ENCODE measurements at regions not wholly inside any gene's neighbourhood (a gene's known extent, or its start where the extent isn't known, plus 50 kb on each side); places are given as distances from the start of the nearest gene placed in this dataset.
"Not testable (repeated sequence)": the region's sequence is repeated elsewhere in the genome, so short reads cannot be mapped to it uniquely, and the experiment has no call there.

DNA sequence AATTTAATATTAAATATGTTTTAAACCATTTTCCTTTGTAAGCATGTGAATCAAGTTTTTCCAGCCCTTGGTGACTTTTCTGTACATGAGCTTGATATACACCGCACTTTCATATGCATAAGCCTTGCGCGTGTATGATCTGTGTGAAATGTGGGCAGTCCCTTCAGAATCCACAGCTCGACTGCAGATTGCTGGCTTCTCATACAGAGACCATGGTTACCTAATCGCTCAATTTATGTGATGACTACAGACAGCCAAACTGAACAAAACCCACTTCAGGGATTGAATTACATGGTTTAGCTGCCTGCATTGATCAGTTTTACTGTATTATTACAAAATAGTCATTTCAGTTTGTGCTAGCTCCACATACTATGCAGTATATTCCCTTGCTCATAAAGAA, 212.3 kb upstream of the NECTIN3 start:
- DNase-seq, result no peak

- DNase-seq, result no peak
Observed at GRCh38 chr3:110859993-110860392, 211.6 kb upstream of the NECTIN3 start.

DNA sequence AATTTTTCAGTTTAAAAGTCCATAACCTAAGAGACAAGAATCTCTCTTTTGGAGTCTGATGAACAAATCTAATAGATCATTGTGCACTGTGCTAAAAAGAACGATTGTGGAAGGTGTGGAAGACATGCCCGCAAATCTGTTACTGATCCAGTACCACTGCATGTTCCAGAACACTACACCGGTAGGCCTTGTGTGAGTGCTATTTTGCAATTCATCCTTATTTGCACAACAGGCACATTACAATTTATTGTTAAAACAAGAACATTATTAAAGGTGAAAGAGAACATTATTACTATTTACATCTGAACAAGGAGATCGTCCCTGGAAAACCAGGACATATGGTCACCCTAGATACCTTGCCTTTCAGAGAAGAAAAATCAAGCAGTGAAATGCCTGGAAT, 205.7 kb upstream of the NECTIN3 start:
- DNase-seq, result no peak

DNA sequence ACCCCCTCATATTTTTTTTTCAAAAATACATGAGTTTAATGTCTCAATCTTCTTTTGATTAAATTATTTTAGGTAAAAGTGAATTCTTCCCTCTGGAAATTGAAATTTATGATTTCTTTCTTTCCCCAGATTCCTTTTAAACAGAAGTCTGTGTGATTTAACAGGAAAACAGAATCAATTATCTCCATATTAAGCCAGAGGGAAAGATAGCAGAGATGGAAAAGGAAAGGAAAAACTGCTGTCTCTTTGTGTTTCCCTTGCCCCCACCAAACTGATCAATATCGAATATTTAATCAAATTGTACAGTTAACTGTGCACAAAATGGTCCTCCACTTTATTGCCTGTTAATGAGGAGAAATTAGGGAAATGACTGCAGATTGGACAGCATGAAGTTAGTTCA, 203.5 kb upstream of the NECTIN3 start:
- no peak for DNase-seq

DNA sequence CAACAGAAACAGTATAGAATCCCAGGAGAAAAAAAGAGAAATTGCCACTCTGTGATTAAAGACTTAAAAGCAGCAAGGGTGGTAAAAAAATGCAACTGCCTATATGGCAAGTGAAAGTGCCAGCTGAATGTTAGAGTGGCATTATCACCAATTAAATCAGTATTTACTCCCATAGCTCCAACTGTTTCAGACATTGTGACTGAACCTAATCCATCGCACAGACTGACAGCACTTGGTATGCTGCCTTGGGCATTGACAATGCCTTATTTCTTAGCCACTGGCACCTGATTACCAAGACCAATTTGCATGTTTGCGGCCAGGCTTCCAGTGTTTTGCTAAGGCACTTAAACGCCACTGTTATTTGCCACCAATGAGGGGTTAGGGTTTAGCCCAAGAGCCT, 201.9 kb upstream of the NECTIN3 start:
- no peak for DNase-seq

DNA sequence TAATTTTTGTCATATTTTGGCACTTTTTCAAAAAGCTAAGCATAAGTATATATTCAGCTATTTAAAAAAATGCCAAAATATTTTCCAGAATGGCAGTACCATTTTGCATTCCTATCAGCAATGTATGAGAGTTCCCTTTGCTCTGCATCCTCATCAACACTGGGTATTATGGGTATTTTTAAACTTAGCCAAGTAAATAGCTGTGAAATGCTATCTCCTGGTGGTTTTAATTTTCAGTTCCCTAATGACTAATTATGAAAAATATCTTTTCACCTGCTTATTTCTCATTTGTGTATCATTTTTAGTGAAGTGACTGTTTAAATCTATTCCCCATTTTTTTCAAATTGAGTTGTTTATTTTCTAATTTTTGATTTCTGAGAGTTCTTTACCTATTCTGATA, 199.7 kb upstream of the NECTIN3 start:
- DNase-seq, result no peak

DNA sequence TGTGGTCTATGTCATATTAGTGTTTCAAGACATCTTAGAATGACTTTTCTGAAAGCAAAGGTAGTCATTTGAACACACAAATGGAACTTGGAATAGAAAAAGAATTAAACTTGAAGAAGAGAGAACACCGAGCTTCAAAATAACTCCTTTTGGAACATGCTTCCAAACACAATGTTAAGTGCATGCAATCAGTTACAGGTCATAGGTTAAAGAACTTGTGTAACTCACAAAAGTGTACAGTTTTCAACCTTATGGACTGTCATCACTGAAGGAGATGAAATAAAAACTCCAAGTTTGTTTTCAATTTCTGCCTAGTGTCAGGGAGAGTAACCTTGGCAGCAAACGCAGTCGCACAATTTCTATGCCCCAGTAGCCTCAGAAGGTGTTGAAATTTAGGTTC, 192.9 kb upstream of the NECTIN3 start:
- DNase-seq, result no peak

DNA sequence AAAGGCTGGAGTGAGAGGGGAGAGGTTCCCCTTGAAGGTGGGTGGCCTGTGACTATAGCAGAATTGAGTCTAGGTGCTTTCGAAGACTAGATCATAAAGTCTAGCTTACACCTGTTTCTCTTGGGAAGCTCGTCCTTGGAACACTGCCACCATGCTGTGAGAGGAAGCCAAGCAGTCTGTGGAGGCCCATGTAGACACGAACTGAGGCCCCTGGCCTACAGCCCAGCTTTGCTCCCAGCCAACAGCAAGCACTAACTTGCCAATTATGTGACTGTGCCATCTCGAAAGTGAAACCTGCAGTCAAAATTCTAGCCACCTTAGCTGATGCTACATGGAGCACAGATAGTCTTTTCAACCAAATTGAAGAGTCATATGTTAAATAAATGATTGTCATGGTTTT, 190.5 kb upstream of the NECTIN3 start:
- DNase-seq, result no peak

DNA sequence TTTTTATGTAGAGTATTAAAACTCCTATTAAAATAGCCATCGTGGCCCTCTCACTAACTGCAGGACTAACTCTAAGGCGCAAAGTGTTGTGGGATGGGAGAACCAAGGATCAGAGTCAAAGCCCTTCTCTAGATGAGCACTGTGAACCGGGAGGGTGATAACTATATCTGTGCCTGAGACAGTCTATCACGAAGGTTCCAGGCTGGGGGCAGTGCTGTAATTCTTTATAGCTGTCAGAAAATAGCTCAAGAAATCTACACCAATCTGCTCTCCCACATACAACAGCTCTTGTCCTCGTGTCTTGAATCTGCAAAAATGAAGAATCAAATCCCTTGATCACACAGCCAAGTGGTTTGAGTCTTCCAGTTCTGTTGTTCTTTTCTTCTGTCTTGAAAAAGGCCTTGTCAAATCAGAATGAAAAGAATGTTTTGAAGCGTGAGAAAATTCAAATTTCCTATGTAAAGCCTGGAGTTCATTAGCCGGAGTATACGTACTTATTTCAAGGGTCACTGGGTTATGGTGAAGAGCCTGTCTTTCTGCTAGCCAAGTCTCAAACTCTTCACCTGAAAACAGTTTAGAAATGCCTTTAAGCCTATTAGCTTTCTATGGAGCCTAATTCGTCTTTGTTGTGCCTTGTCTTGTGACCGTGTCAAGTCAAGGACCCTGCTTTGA, 185.3 kb upstream of the NECTIN3 start:
- DNase-seq, result no peak

DNA sequence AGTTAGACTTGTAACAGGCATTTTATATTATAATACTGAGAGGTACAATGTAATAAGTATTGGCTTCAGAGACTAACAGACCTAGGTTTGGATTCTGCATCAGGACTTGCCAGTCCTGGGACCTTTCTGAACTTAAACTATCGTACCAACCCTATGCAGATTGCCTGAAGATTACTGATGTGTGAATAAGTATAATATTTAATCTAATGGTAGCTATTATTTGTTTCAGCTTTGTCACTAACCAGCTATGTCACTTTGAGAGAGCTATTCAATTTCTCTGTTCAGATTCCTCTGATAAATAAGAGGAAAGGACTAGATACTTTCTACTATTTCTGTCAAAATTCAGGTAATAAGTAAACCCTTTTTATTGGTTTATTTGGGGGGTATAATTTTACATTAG, 184.4 kb upstream of the NECTIN3 start:
- DNase-seq, result no peak

DNA sequence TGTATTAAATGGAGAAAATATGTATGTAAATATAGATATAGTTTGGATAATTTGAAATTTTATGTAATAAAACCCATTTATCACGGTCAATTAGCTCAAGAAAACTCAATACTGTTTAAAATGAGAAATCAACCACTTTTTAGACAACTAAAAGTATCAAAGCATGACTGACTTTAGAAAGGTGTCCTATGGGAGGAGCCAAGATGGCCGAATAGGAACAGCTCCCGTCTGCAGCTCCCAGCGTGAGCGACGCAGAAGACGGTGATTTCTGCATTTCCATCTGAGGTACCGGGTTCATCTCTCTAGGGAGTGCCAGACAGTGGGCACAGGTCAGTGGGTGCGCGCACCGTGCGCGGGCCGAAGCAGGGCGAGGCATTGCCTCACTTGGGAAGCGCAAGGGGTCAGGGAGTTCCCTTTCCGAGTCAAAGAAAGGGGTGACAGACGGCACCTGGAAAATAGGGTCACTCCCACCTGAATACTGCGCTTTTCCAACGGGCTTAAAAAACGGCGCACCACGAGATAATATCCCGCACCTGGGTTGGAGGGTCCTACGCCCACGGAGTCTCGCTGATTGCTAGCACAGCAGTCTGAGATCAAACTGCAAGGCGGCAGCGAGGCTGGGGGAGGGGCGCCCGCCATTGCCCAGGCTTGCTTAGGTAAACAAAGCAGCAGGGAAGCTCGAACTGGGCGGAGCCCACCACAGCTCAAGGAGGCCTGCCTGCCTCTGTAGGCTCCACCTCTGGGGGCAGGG, 182.8 kb upstream of the NECTIN3 start:
- not testable (repeated sequence) for DNase-seq

- DNase-seq, result not testable (repeated sequence)
Observed at GRCh38 chr3:110889376-110889699, 182.3 kb upstream of the NECTIN3 start.

DNA sequence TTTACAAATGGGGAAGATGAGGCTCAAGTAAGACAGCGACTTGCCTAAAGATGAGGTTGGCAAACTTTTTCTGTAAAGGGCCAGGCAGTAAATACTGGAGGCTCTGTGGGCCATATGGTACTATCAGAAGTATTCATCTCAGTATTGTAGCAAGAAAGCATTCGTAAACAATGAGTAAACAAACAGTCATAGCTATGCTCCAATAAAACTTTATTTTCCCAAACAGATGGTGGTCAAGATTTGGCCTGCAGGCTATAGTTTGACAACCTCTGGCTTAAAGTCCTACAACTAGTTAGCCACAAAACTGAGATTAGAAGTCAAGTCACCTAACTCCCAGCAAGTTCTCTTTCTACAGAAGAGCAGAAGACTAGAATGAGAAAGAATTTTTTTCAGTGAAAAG, 177.0 kb upstream of the NECTIN3 start:
- DNase-seq, result no peak

DNA sequence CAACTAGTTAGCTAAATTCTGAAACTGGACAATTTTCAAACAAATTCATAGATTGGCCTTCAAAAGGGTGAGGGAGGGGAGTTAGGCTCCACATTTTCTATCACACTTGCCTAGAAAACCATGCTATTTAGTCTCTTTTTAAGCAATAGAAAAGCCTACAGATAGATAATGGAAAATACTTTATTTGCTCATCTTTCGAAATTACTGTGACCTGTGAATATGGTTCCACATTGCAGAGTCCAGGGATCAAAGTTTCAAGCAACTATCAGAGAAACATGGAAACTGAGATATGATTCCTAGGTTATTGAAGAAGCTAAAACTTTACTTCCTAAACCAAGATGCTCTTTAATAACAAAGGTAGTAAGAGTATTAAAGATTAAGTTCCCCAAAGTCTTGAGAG, 176.6 kb upstream of the NECTIN3 start:
- DNase-seq, result no peak

DNA sequence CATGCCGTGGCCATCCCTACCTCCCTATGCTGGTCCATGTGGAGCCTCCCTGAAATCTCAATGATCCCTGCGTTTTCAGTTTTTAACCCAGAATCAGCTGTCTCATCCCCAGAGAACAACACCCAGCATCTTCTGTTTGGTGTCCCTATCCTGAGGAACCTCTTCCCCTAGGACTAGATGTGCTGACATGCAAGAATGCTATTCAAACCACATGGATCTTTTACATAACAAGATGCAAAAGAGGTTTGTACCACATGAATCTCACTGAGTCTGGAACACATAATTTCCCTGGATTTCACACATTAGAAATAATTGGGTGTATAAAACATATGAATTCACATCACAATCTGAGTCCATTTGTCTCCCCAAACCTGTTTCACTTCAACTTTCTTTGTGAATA, 174.6 kb upstream of the NECTIN3 start:
- no peak for DNase-seq

DNA sequence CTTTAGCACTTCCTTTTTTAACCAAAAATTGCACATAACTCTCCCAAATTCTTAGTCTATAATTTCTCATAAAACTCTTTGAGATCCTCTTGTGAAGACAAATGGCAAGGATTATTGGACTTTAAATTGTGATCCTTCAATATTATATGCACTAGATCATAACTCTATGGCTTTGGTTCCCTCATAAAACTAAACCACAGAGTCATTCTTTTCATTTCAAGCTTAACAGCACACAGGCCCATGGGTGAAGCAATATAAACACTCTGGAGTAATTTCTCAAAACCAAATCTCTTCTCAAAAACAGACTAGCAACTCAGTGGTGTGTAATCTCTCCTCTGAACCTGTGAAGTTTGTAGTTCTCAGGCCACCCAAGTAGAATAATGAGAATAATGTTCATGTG, 171.0 kb upstream of the NECTIN3 start:
- no peak for DNase-seq

GRCh38 chr3:110901536-110901935, 170.1 kb upstream of the NECTIN3 start:
- DNase-seq, result no peak

- DNase-seq, result no peak
Observed at GRCh38 chr3:110902453-110903085, 169.0 kb upstream of the NECTIN3 start.

DNA sequence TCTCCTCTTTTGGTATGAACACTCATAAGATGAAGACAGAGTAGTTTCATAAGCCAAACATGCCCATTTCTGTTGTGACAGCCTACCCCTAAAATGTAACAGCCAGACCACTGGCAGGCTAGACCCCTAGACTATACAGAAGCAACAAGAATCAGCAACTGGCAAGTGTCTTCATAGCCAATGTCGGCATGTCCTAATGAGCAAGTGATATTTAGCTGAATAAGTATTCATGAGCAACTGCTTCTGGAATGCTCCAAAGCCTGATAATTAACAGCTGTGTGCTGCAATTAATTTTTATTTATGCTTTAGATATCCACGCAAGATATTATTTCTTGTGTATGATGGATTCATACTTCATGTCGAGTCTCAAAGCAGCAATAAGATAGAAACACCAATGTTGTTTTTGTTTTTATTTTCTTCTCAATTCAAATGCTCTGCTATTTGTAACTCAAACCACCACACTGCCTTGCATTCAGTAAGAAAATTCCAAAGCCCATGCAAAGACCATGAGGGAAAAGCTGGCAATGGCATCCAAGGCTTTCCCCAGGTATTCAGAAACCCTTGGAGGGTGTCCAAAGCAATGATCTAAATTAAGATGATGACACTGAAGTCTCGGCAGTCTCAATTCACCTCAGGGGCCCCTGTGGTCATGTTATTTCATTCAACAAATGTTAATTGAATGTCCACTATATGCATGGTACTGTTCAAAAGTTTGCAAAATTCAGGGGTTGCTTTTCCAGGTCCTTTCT, 167.7 kb upstream of the NECTIN3 start:
- no peak for DNase-seq

- no peak for DNase-seq
Observed at GRCh38 chr3:110904520-110904890, 167.1 kb upstream of the NECTIN3 start.

GRCh38 chr3:110905121-110905520, 166.5 kb upstream of the NECTIN3 start:
- DNase-seq, result no peak

DNA sequence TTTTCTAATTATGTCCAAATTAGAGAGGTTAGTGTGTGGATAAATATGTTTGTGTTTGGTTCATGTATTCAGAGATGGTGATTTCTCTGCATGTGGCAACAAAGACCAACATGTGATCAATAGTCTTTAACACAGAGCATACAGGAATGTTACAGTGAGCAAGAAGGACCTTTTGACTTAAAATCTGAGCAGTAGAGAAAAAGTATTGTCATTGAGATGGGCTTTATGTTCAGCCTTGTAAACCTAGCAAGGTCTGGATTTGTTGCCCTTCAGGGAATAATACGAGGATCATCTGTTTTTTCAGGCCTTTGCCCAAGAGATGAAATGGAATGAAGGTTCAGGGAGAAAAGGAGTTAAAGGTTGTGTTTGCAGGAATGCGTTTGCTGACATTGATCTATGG, 161.8 kb upstream of the NECTIN3 start:
- no peak for DNase-seq

DNA sequence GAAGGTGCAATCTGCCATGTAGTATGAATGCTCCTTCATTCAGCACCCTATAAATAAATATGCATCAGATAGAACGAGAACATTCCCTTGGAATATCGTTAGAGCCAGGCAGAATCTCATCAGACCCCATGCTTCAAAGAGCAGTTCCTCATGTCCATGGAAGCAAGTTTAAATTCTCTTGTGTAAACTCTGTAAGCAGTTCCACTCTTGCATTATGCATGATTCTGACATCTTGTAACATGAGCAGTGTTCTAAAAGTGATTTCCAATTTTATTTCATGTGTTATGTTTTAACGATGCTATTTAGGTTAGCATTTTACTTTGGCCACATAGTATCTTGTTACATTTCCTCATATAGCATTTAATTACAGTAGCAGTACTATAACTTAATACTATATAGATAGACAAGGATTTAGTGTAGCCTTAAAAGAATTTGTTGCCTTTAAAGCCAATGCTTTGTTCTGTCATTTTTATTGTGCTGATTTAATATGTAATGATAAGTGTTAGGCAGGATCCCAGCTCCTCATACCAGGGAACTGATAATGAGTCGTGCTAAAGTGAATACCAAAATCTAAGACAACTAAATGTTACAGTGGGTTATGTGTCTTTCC, 161.2 kb upstream of the NECTIN3 start:
- no peak for DNase-seq

All from suppressor macrophage treated with lipopolysaccharide for 1 hour (primary cell).